ENCODE measurements at regions not wholly inside any gene's neighbourhood (a gene's known extent, or its start where the extent isn't known, plus 50 kb on each side); places are given as distances from the start of the nearest gene placed in this dataset.

- no peak for TF ChIP-seq POLR2A (IDR thresholded peaks at IDR 0.05)
- TF ChIP-seq CTCF (IDR thresholded peaks at IDR 0.05) = no peak
- TF ChIP-seq POLR2AphosphoS5 (IDR thresholded peaks at IDR 0.05) = no peak
Observed at GRCh38 chr4:158056689-158057245, 116.1 kb downstream of the GASK1B start.

Data from prostate gland (tissue), 2 donors.